Neural cell (in vitro differentiated cells): ENCODE measurements at regions not wholly inside any gene's neighbourhood (a gene's known extent, or its start where the extent isn't known, plus 50 kb on each side); places are given as distances from the start of the nearest gene placed in this dataset.

Source experiments
- EZH2 ChIP-seq: fragments of 200-600, 300-800 bp; shearing (Covaris generic), sonication (generic); IDR thresholded peaks from 2 replicates; pipeline ENCODE4 v1.6.1; 2014; ENCODE audit warnings: antibody characterized with exemption, low read length, borderline replicate concordance, mild to moderate bottlenecking; ENCODE audit not compliant: insufficient read depth, poor library complexity, severe bottlenecking
- MXI1 ChIP-seq: fragments of 450-650 bp; conservative IDR thresholded peaks from 2 replicates; pipeline ENCODE4 v1.6.1; 2014; ENCODE audit warnings: antibody characterized with exemption, mild to moderate bottlenecking; ENCODE audit not compliant: poor library complexity, severe bottlenecking
- POLR2AphosphoS5 ChIP-seq: IDR thresholded peaks from 2 replicates; pipeline ENCODE4 v1.6.1; 2012
- SMC3 ChIP-seq: fragments of 450-650 bp; conservative IDR thresholded peaks from 2 replicates; pipeline ENCODE4 v1.6.1; 2014; ENCODE audit warnings: antibody characterized with exemption, mild to moderate bottlenecking, moderate library complexity; ENCODE audit not compliant: poor library complexity
- TAF1 ChIP-seq: IDR thresholded peaks from 2 replicates; pipeline ENCODE4 v1.6.1; 2012; ENCODE audit warnings: low read depth
- TF ChIP-seq, protein P1 (sequence below): fragments of 450-650 bp; IDR thresholded peaks from 2 replicates; pipeline ENCODE4 v1.5.1; 2014; ENCODE audit warnings: antibody characterized with exemption, mild to moderate bottlenecking, moderate library complexity; ENCODE audit not compliant: poor library complexity, severe bottlenecking
- TF ChIP-seq, protein P2 (sequence below): IDR thresholded peaks from 2 replicates; pipeline ENCODE4 v1.6.1; 2012; ENCODE audit warnings: borderline replicate concordance

DNA sequence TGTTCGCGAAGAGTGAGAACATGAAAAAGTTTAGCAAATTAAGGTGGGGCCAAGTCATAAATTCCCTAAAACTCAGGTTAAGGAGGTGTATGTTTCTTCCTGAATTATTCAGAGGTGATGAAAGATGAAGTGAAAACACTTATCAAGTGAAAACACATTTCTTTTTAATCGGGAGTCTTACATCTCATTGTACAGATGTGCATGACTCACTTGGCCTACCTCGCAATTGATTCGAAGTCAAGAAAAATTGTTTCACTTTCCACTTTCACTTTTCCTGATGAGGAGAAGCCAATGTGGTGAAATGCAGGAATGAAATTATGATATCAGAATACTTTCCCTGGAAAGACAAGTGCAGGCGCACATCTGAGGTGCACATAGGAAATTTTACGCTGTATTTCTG lies 78.7 kb downstream of the SLC25A46 start:
- TF ChIP-seq, protein P1, sequence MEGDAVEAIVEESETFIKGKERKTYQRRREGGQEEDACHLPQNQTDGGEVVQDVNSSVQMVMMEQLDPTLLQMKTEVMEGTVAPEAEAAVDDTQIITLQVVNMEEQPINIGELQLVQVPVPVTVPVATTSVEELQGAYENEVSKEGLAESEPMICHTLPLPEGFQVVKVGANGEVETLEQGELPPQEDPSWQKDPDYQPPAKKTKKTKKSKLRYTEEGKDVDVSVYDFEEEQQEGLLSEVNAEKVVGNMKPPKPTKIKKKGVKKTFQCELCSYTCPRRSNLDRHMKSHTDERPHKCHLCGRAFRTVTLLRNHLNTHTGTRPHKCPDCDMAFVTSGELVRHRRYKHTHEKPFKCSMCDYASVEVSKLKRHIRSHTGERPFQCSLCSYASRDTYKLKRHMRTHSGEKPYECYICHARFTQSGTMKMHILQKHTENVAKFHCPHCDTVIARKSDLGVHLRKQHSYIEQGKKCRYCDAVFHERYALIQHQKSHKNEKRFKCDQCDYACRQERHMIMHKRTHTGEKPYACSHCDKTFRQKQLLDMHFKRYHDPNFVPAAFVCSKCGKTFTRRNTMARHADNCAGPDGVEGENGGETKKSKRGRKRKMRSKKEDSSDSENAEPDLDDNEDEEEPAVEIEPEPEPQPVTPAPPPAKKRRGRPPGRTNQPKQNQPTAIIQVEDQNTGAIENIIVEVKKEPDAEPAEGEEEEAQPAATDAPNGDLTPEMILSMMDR = no peak
- TF ChIP-seq EZH2 (no peak), SMC3 (no peak), POLR2AphosphoS5 (no peak), MXI1 (no peak), TAF1 (no peak)
- TF ChIP-seq, protein P2, sequence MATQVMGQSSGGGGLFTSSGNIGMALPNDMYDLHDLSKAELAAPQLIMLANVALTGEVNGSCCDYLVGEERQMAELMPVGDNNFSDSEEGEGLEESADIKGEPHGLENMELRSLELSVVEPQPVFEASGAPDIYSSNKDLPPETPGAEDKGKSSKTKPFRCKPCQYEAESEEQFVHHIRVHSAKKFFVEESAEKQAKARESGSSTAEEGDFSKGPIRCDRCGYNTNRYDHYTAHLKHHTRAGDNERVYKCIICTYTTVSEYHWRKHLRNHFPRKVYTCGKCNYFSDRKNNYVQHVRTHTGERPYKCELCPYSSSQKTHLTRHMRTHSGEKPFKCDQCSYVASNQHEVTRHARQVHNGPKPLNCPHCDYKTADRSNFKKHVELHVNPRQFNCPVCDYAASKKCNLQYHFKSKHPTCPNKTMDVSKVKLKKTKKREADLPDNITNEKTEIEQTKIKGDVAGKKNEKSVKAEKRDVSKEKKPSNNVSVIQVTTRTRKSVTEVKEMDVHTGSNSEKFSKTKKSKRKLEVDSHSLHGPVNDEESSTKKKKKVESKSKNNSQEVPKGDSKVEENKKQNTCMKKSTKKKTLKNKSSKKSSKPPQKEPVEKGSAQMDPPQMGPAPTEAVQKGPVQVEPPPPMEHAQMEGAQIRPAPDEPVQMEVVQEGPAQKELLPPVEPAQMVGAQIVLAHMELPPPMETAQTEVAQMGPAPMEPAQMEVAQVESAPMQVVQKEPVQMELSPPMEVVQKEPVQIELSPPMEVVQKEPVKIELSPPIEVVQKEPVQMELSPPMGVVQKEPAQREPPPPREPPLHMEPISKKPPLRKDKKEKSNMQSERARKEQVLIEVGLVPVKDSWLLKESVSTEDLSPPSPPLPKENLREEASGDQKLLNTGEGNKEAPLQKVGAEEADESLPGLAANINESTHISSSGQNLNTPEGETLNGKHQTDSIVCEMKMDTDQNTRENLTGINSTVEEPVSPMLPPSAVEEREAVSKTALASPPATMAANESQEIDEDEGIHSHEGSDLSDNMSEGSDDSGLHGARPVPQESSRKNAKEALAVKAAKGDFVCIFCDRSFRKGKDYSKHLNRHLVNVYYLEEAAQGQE = no peak
